Right ventricle myocardium inferior (tissue), 1 donor: ENCODE measurements at regions not wholly inside any gene's neighbourhood (a gene's known extent, or its start where the extent isn't known, plus 50 kb on each side); places are given as distances from the start of the nearest gene placed in this dataset.
A peak's percentile ranks its signal among the peaks of the same experiment; 100 is the strongest.

Source experiments
- ATAC-seq: fragments of 200-7000 bp; cut with Tn5 transposase; one replicate; pipeline ENCODE4 v1.9.1; 2020; ENCODE audit warnings: mild to moderate bottlenecking, moderate library complexity
- DNase-seq: peaks from one replicate; pipeline ENCODE4 v3.0.0; 2021; ENCODE audit errors: missing footprints
- intact Hi-C: fragments of 100-400 bp; cut with DNase I; formaldehyde crosslinking; loops from one replicate; pipeline ENCODE4 v1.11.0; 2022
- donor health status: DM: no; HTN: yes; CAD: no; lungs with severe emphysema.

GRCh38 chr20:12902992-12903391 is 105.8 kb upstream of the SPTLC3 start:
- DNase-seq (no peak), ATAC-seq (peak; percentile 48)
- intact Hi-C loops: no loop called here

- intact Hi-C loops: no loop called here
- ATAC-seq (no peak), DNase-seq (no peak)
These were observed 102.4 kb upstream of the SPTLC3 start for GRCh38 chr20:12906361-12906760.

GRCh38 chr20:12911372-12911771 is 97.4 kb upstream of the SPTLC3 start:
- DNase-seq (no peak), ATAC-seq (no peak)
- intact Hi-C loops: no loop called here

GRCh38 chr20:12913781-12914443 is 94.9 kb upstream of the SPTLC3 start:
- ATAC-seq (no peak), DNase-seq (no peak)
- intact Hi-C loops: no loop called here

GRCh38 chr20:12914804-12915203 is 94.0 kb upstream of the SPTLC3 start:
- intact Hi-C loops: no loop called here
- ATAC-seq (no peak), DNase-seq (no peak)

GRCh38 chr20:12916699-12917098 is 92.1 kb upstream of the SPTLC3 start:
- intact Hi-C loops: no loop called here
- ATAC-seq: no peak
- no peak for DNase-seq

GRCh38 chr20:12924126-12924525 is 84.6 kb upstream of the SPTLC3 start:
- no peak for DNase-seq
- intact Hi-C loops: loop anchor here (2.0 kb wide), 1 partner anchor 183 kb away; no protein-coding TSS in a partner anchor
- ATAC-seq: no peak

- DNase-seq (no peak), ATAC-seq (peak; percentile 86)
- intact Hi-C loops: loop anchor here (2.0 kb wide), 1 partner anchor 182 kb away; no protein-coding TSS in a partner anchor
These were observed 83.5 kb upstream of the SPTLC3 start for GRCh38 chr20:12925210-12925755.

GRCh38 chr20:12925863-12926793 is 82.6 kb upstream of the SPTLC3 start:
- intact Hi-C loops: loop anchor here (2.0 kb wide), 1 partner anchor 181 kb away; no protein-coding TSS in a partner anchor
- no peak for DNase-seq
- no peak for ATAC-seq

GRCh38 chr20:12927489-12927888 is 81.3 kb upstream of the SPTLC3 start:
- DNase-seq: no peak
- ATAC-seq: no peak
- intact Hi-C loops: no loop called here

- intact Hi-C loops: no loop called here
- no peak for DNase-seq
- ATAC-seq: no peak
These were observed 80.4 kb upstream of the SPTLC3 start for GRCh38 chr20:12928358-12928754.

GRCh38 chr20:12928755-12929401 is 79.9 kb upstream of the SPTLC3 start:
- intact Hi-C loops: no loop called here
- no peak for ATAC-seq
- DNase-seq: no peak

GRCh38 chr20:12936020-12936419 is 72.8 kb upstream of the SPTLC3 start:
- DNase-seq (no peak), ATAC-seq (no peak)
- intact Hi-C loops: no loop called here

GRCh38 chr20:12936524-12936923 is 72.2 kb upstream of the SPTLC3 start:
- ATAC-seq (no peak), DNase-seq (no peak)
- intact Hi-C loops: no loop called here

- intact Hi-C loops: no loop called here
These were observed 67.7 kb upstream of the SPTLC3 start for GRCh38 chr20:12941025-12941424.

GRCh38 chr20:12942123-12942522 is 66.6 kb upstream of the SPTLC3 start:
- intact Hi-C loops: no loop called here
- no peak for DNase-seq
- ATAC-seq: no peak

More at GRCh38 chr20:12941025-12941424, 67.7 kb upstream of the SPTLC3 start:
- no peak for DNase-seq
- ATAC-seq: no peak

GRCh38 chr20:12946789-12947188 is 62.0 kb upstream of the SPTLC3 start:
- no peak for ATAC-seq
- intact Hi-C loops: no loop called here

GRCh38 chr20:12947691-12948090 is 61.1 kb upstream of the SPTLC3 start:
- no peak for ATAC-seq
- no peak for DNase-seq
- intact Hi-C loops: no loop called here

More at GRCh38 chr20:12946789-12947188, 62.0 kb upstream of the SPTLC3 start:
- no peak for DNase-seq

GRCh38 chr20:12949429-12949980 is 59.3 kb upstream of the SPTLC3 start:
- intact Hi-C loops: no loop called here
- no peak for ATAC-seq

More at GRCh38 chr20:12949429-12949980, 59.3 kb upstream of the SPTLC3 start:
- no peak for DNase-seq
